IPS-15b (cell line): ENCODE measurements at regions not wholly inside any gene's neighbourhood (a gene's known extent, or its start where the extent isn't known, plus 50 kb on each side); places are given as distances from the start of the nearest gene placed in this dataset.
"Not testable (repeated sequence)": the region's sequence is repeated elsewhere in the genome, so short reads cannot be mapped to it uniquely, and the experiment has no call there.

Experiments
- H3K27me3 ChIP-seq: one replicate; pipeline ENCODE4 v1.6.1; 2013; ENCODE audit warnings: low read length; ENCODE audit not compliant: control insufficient read depth, insufficient read depth
- H3K36me3 ChIP-seq: one replicate; pipeline ENCODE4 v1.6.1; 2013; ENCODE audit warnings: low read length; ENCODE audit not compliant: control insufficient read depth, insufficient read depth
- H3K4me1 ChIP-seq: one replicate; pipeline ENCODE4 v1.6.1; 2013; ENCODE audit warnings: mild to moderate bottlenecking, low read length; ENCODE audit not compliant: control insufficient read depth, insufficient read depth
- H3K4me3 ChIP-seq: one replicate; pipeline ENCODE4 v1.5.1; 2013; ENCODE audit warnings: low read depth, low read length
- H3K9ac ChIP-seq: one replicate; pipeline ENCODE4 v1.6.1; 2013; ENCODE audit warnings: low read depth, mild to moderate bottlenecking, low read length
- H3K9me3 ChIP-seq: one replicate; pipeline ENCODE4 v1.6.1; 2013; ENCODE audit warnings: mild to moderate bottlenecking, low read length; ENCODE audit not compliant: control insufficient read depth, insufficient read depth

DNA sequence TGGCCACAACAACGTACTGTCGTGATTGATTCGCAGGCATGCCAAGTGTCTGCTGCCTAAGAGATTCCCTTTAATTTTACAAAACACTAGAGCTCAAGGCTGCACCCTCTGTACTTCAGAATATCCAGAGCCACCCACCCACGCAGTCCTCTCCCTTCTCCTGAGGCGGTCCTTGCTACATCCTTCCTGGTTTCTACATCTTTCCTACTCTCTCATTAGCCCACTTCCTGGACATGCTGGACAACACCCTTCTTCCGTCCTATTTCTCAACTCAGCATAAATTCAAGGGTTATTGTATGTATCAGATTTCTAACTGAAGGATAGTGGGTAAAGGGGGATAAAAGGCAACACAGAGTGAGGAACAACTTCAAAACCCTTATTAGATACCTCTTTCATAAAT lies 148.4 kb upstream of the MAP3K1 start:
- H3K4me3 ChIP-seq, result no peak overlapping the region
- peaks cover 38% of the 10 kb centered on the region for H3K4me1 ChIP-seq
- no peaks in the 10 kb centered on the region for H3K27me3 ChIP-seq
- H3K9me3 ChIP-seq, result no peaks in the 10 kb centered on the region
- no peaks in the 10 kb centered on the region for H3K36me3 ChIP-seq
- H3K9ac ChIP-seq, result no peak overlapping the region

DNA sequence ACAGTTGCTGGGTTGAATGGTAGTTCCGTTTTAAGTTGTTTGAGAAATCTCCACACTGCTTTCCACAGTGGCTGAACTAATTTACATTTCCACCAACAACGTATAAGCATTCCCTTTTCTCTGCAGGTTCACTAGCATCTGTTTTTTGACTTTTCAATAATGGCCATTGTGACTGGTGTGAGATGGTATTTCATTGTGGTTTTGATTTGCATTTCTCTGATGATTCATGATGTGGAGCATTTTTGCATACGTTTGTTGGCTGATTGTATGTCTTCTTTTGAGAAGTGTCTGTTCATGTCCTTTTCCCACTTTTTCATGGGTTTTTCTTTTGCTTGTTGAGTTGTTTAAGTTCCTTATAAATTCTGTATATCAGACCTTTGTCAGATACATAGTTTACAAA lies 150.2 kb upstream of the MAP3K1 start:
- H3K36me3 ChIP-seq, H3K9ac ChIP-seq, H3K9me3 ChIP-seq, H3K4me3 ChIP-seq, H3K27me3 ChIP-seq: not testable (repeated sequence)
- H3K4me1 ChIP-seq, result peaks cover 25% of the 10 kb centered on the region

DNA sequence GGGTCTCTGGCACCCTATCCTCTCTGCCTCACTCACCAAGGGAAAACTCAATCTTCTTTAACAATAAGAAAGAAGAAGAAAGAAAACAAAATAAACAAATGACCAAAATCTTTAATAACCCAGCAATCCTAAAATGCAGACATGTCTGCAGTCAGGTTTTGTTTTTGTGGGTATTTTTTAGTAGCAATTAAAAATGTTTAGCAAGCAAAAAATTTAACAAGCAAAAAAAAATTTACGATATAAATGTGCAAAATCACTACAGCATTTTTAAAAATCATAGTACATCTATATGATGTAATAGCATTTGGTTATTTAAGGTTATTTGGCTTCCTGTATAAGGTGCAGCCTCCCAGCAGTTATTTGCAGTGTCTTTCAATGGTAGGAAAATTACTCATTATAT lies 151.3 kb upstream of the MAP3K1 start:
- H3K36me3 ChIP-seq, result no peaks in the 10 kb centered on the region
- no peak overlapping the region for H3K4me3 ChIP-seq
- no peaks in the 10 kb centered on the region for H3K27me3 ChIP-seq
- H3K9me3 ChIP-seq, result no peaks in the 10 kb centered on the region
- no peak overlapping the region for H3K9ac ChIP-seq
- H3K4me1 ChIP-seq, result peaks cover 15% of the 10 kb centered on the region

GRCh38 chr5:56663523-56663922 lies 151.8 kb upstream of the MAP3K1 start:
- no peaks in the 10 kb centered on the region for H3K36me3 ChIP-seq
- H3K9me3 ChIP-seq, result no peaks in the 10 kb centered on the region
- H3K4me1 ChIP-seq, result peaks cover 10% of the 10 kb centered on the region
- no peaks in the 10 kb centered on the region for H3K27me3 ChIP-seq
- H3K9ac ChIP-seq, result no peak overlapping the region
- no peak overlapping the region for H3K4me3 ChIP-seq

DNA sequence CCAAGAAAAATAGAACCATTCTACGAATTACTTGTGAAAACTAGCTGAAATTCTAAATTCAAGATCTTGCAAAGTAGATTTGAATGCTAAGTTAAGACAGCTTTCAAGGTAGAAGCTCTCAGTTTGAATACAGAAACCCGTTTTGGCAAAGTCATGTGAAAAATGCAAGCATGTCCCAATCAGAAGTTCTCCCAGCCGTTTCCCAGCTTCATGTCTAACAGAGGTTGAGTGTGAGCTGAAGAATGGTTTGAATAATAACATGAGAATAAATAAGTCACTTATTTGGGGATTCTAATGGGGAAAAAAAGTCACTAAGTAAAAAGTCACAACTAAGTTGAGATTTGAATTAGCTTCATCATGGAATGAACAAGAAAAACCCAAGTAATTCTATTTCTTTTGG lies 152.5 kb upstream of the MAP3K1 start:
- H3K4me3 ChIP-seq, result no peak overlapping the region
- H3K27me3 ChIP-seq, result no peaks in the 10 kb centered on the region
- H3K9me3 ChIP-seq, result no peaks in the 10 kb centered on the region
- no peaks in the 10 kb centered on the region for H3K36me3 ChIP-seq
- H3K9ac ChIP-seq, result no peak overlapping the region
- H3K4me1 ChIP-seq, result peaks cover 10% of the 10 kb centered on the region

DNA sequence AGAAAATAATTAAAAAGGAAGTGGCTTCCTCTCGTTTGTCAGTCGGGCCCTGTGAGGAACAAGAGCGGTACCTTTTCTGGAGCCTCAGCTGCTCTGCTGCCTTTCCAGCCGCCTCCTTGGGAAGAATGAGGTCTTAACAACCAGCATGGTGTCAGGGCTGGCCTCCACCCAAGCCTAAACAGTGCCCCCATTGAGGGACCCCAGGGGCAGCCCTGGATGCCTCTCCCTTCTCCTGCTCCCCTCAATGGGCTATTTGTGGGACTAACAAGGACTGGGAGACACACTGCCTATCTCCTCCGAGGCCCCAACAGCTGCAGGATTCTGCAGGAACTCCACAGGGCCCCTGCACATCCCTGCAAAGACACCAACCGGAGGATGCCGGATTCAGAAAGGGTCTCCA lies 155.4 kb upstream of the MAP3K1 start:
- Histone ChIP-seq H3K9ac (no peak overlapping the region), H3K27me3 (no peaks in the 10 kb centered on the region), H3K4me1 (peaks cover 10% of the 10 kb centered on the region), H3K4me3 (no peak overlapping the region), H3K9me3 (no peaks in the 10 kb centered on the region), H3K36me3 (no peaks in the 10 kb centered on the region)

DNA sequence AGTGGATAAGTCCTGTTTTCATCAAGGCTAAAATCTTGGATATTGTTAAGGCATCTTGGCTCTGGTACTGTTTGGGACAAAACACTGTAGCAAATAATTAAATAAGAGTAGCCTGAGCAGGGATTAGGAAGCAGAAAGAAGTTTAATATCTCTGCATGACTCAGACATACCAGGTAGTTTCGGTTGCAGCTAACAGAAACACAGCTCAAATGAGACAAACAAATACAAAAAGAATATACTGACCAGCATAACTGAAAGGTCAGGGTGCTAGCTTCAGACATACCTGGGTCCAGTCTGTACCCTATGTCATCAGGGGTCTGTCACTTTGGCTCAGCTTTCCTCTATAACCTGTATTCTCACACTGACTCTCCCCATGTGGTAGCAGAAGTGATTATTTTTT lies 156.4 kb upstream of the MAP3K1 start:
- no peaks in the 10 kb centered on the region for H3K9me3 ChIP-seq
- peaks cover 10% of the 10 kb centered on the region for H3K4me1 ChIP-seq
- no peaks in the 10 kb centered on the region for H3K27me3 ChIP-seq
- no peak overlapping the region for H3K4me3 ChIP-seq
- no peaks in the 10 kb centered on the region for H3K36me3 ChIP-seq
- no peak overlapping the region for H3K9ac ChIP-seq

DNA sequence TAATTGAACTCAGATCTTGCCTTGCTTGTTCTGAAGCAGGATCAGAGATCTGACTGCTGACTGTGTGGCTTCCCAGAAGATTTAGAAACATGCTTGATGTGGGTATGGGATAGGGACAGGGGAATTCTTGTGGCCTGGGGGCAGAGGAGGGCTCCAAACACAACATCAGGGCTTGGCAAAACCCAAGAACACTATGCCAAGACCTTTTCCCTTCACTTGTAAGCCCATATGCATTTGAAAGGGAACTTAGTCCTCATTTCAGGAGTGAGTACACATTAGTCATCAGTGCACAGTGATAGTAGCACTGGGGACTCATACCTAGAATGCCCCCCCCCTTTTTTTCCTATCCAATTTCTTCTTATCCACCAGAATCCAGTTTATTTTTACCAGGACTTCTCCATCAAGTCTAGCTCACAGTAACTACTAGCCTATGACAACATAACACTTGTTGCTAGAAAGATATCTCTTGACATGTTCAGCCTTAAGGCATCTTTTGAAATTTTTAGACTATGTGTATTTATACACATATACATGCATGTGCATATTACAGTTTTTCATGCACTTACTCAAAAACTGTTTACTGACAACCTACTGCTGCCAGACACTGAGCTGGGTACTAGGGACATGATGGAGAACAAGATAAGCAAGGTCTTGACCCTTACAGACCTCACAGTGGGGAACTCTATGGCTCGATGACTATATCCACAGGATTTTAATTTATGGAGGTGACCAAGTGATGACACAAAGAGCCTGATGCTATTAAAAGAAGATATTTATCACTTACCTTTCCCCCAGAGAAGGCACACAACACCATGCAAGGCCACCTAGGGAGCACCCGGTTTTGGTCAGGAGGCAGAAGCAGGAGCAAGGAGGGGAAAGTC lies 158.3 kb upstream of the MAP3K1 start:
- Histone ChIP-seq H3K9ac (no peak overlapping the region), H3K36me3 (no peaks in the 10 kb centered on the region), H3K9me3 (no peaks in the 10 kb centered on the region), H3K4me3 (no peak overlapping the region), H3K4me1 (no peaks in the 10 kb centered on the region), H3K27me3 (no peaks in the 10 kb centered on the region)

GRCh38 chr5:56651893-56652292 lies 163.5 kb upstream of the MAP3K1 start:
- no peaks in the 10 kb centered on the region for H3K4me1 ChIP-seq
- no peak overlapping the region for H3K9ac ChIP-seq
- no peaks in the 10 kb centered on the region for H3K9me3 ChIP-seq
- H3K27me3 ChIP-seq, result no peaks in the 10 kb centered on the region
- no peaks in the 10 kb centered on the region for H3K36me3 ChIP-seq
- H3K4me3 ChIP-seq, result no peak overlapping the region

DNA sequence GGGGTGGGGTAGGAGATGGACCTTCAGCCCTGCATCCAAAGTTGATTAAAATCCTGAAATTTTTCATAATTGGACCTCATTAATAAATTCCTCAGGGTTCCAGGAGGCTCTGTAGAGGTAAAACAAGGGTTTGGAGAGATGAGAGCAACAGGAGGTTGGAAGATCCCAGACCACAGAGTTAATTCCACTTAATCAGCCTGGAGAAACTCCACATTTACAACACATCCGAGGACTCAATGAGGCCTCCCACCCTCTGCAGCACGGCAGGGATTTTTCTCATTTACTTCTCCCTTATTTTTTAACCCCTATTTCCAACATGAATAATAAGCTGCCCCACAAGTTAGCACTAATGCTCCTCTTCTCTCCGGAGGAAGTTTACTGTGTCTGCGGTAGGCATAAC lies 165.0 kb upstream of the MAP3K1 start:
- Histone ChIP-seq H3K4me3 (no peak overlapping the region), H3K9me3 (no peaks in the 10 kb centered on the region), H3K36me3 (no peaks in the 10 kb centered on the region), H3K9ac (no peak overlapping the region), H3K4me1 (no peaks in the 10 kb centered on the region), H3K27me3 (no peaks in the 10 kb centered on the region)

DNA sequence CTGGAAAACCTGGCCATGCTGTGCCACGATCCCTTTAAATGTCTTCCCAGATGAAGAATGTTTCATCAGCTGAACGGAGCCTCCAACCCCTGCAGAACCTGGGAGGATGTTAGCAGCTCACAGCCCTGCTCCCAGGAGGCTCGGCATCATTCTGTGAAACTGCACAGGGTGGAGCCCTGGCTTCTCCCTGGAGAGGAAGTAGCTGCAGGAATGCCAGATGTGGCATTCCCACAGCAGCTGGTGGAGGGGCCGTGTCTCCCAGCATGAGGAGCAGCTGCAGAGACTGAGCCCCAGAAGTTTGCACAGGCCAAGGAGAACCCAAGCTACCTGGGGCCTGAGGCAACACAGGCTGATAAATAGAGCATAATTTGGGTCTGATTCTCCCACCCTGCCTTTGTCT lies 165.8 kb upstream of the MAP3K1 start:
- no peak overlapping the region for H3K4me3 ChIP-seq
- H3K4me1 ChIP-seq, result no peaks in the 10 kb centered on the region
- H3K27me3 ChIP-seq, result no peaks in the 10 kb centered on the region
- H3K36me3 ChIP-seq, result no peaks in the 10 kb centered on the region
- no peaks in the 10 kb centered on the region for H3K9me3 ChIP-seq
- H3K9ac ChIP-seq, result no peak overlapping the region

GRCh38 chr5:56648460-56649034 lies 166.8 kb upstream of the MAP3K1 start:
- no peaks in the 10 kb centered on the region for H3K27me3 ChIP-seq
- no peak overlapping the region for H3K4me3 ChIP-seq
- no peak overlapping the region for H3K9ac ChIP-seq
- no peaks in the 10 kb centered on the region for H3K4me1 ChIP-seq
- no peaks in the 10 kb centered on the region for H3K9me3 ChIP-seq
- H3K36me3 ChIP-seq, result no peaks in the 10 kb centered on the region
